Activated CD4-positive, alpha-beta memory T cell treated with anti-CD3 and anti-CD28 coated beads for 36 hours (primary cell): ENCODE measurements at regions not wholly inside any gene's neighbourhood (a gene's known extent, or its start where the extent isn't known, plus 50 kb on each side); places are given as distances from the start of the nearest gene placed in this dataset.
"Not testable (repeated sequence)": the region's sequence is repeated elsewhere in the genome, so short reads cannot be mapped to it uniquely, and the experiment has no call there.

Experiments
- CTCF ChIA-PET: fragments of 350-600 bp; sonication (Branson Sonifier 250); formaldehyde crosslinking; loops from one replicate; lab custom pipeline; 2021; ENCODE audit warnings: antibody characterized with exemption, inconsistent platforms; lab: Charles Lee
- POLR2A ChIA-PET: fragments of 350-600 bp; sonication (Branson Sonifier 250); formaldehyde crosslinking; loops from one replicate; lab custom pipeline; 2021; ENCODE audit warnings: antibody characterized with exemption; lab: Charles Lee
- DNase-seq: peaks from one replicate; pipeline ENCODE4 v3.0.0-alpha.2; 2020
- H3K27ac Mint-ChIP-seq: one replicate; pipeline ENCODE4 v1.8.0; 2021; ENCODE audit warnings: mixed read lengths
- H3K27me3 Mint-ChIP-seq: one replicate; pipeline ENCODE4 v1.8.0; 2021; ENCODE audit warnings: mixed read lengths
- H3K36me3 Mint-ChIP-seq: one replicate; pipeline ENCODE4 v1.8.0; 2021; ENCODE audit warnings: mixed read lengths
- H3K4me1 Mint-ChIP-seq: one replicate; pipeline ENCODE4 v1.8.0; 2021; ENCODE audit warnings: low read depth, mixed read lengths
- H3K4me3 Mint-ChIP-seq: one replicate; pipeline ENCODE4 v1.8.0; 2021; ENCODE audit warnings: mild to moderate bottlenecking, mixed read lengths
- H3K9me3 Mint-ChIP-seq: one replicate; pipeline ENCODE4 v1.8.0; 2021; ENCODE audit warnings: mixed read lengths
- intact Hi-C: fragments of 100-400 bp; cut with micrococcal nuclease; formaldehyde crosslinking; loops from one replicate; pipeline ENCODE4 v1.15.1; 2023

DNA sequence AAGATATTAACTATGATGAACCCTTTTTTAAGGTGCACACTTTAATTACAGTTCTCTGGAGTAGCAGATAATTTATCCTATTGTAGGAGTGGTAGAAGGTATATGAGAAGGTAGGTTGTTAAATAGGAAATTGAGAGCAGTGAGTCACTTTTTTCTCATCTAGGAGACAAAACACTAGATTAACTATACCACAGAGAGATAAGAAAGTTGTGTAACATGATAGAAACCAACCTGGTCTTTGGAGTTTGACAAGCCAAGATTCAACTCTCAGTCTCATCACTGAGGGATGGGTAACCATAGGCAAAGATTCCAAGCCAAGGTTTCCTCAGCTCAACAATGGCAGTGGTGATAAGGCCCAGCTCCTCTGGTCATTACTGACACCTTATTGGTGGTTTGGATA, 104.0 kb downstream of the MAD2L1 start:
- CTCF ChIA-PET = no interaction called here
- Mint-ChIP-seq H3K36me3 (no peaks in the 10 kb centered on the region), H3K27me3 (peaks cover 6% of the 10 kb centered on the region), H3K9me3 (no peaks in the 10 kb centered on the region), H3K4me3 (no peak overlapping the region), H3K4me1 (no peaks in the 10 kb centered on the region), H3K27ac (no peak overlapping the region)
- no peak for DNase-seq
- POLR2A ChIA-PET = no interaction called here
- intact Hi-C loops = no loop called here

DNA sequence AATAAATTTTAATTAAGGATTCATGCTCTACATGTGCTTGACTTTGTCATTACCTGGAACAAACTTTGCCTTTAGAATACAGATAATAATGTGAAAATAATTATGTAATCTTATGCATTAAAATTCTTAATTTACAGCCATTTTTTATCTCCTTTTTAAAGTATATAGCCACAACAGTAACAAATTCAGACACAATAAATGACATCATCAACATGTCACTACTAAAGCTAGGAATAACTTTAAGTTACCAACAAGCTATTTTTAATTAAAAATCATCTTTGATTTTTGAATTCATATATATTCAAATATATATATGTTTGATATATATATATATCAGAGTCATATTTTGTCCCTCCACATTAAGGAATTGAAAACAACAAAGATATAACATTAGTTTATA, 107.7 kb downstream of the MAD2L1 start:
- H3K4me3 Mint-ChIP-seq = no peak overlapping the region
- intact Hi-C loops = no loop called here
- H3K9me3 Mint-ChIP-seq = peaks cover 8% of the 10 kb centered on the region
- H3K27ac Mint-ChIP-seq = no peak overlapping the region
- peaks cover 4% of the 10 kb centered on the region for H3K27me3 Mint-ChIP-seq
- no peaks in the 10 kb centered on the region for H3K4me1 Mint-ChIP-seq
- ChIA-PET POLR2A (no interaction called here), CTCF (no interaction called here)
- no peaks in the 10 kb centered on the region for H3K36me3 Mint-ChIP-seq
- DNase-seq = no peak

DNA sequence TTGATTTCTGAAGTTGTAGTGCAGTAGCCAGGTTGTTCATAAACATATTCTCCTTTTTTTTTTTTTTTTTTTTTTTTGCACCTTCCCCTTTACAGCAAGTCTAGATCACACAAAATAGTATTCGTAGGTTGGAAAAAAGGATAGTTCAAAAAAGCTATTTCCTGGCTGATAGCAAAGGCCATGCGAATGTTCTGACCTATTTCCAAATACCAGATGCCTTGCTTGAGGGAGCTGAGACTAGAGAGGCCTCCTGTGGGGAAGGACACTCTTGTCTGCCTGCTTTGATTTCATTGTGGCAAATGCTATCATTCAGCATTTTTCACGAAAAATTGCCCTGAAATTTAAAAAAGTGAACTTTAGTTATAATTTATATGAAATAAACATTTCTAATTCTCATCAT, 111.4 kb downstream of the MAD2L1 start:
- DNase-seq = no peak

DNA sequence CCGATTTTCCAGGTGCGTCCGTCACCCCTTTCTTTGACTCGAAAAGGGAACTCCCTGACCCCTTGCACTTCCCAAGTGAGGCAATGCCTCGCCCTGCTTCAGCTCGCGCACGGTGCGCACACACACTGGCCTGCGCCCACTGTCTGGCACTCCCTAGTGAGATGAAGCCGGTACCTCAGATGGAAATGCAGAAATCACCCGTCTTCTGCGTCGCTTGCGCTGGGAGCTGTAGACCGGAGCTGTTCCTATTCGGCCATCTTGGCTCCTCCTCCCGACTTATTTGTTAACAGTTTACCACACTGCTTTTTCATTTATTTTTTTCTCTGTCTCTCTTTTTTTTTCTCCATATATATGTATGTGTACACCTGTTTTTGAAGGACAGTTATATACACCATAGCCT, 112.2 kb downstream of the MAD2L1 start:
- H3K9me3 Mint-ChIP-seq, H3K36me3 Mint-ChIP-seq, H3K4me1 Mint-ChIP-seq, H3K4me3 Mint-ChIP-seq, H3K27me3 Mint-ChIP-seq, H3K27ac Mint-ChIP-seq, POLR2A ChIA-PET, intact Hi-C loops, DNase-seq, CTCF ChIA-PET: not testable (repeated sequence)

More for the DNA sequence above, 111.4 kb downstream of the MAD2L1 start:
- H3K27ac Mint-ChIP-seq = no peak overlapping the region
- peaks cover 8% of the 10 kb centered on the region for H3K9me3 Mint-ChIP-seq
- H3K36me3 Mint-ChIP-seq = no peaks in the 10 kb centered on the region
- ChIA-PET POLR2A (no interaction called here), CTCF (no interaction called here)
- H3K4me1 Mint-ChIP-seq = no peaks in the 10 kb centered on the region
- intact Hi-C loops = no loop called here
- peaks cover 4% of the 10 kb centered on the region for H3K27me3 Mint-ChIP-seq
- H3K4me3 Mint-ChIP-seq = no peak overlapping the region

DNA sequence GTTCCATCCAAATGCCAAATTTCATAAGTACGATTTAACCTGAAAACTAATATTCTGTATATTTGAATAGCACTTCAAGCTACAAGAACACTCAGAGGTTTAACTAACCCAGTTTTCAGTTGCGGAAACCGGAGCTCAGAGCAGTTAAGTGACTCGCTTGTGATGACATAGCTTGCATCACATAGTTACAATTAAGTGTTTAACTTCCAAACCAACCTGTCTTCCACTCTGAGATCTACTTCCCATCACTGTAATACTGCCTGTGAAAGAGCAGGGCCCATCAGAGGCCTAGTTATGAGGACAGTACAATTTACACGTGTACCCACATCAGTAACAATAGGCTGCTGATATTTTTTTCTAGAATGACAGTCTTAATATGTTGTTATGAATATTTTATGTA, 120.3 kb downstream of the MAD2L1 start:
- no peak for DNase-seq
- no peak overlapping the region for H3K4me3 Mint-ChIP-seq
- ChIA-PET CTCF (no interaction called here), POLR2A (no interaction called here)
- no peak overlapping the region for H3K27ac Mint-ChIP-seq
- intact Hi-C loops = no loop called here
- H3K9me3 Mint-ChIP-seq = no peaks in the 10 kb centered on the region
- H3K4me1 Mint-ChIP-seq = no peaks in the 10 kb centered on the region
- no peaks in the 10 kb centered on the region for H3K27me3 Mint-ChIP-seq
- H3K36me3 Mint-ChIP-seq = no peaks in the 10 kb centered on the region

DNA sequence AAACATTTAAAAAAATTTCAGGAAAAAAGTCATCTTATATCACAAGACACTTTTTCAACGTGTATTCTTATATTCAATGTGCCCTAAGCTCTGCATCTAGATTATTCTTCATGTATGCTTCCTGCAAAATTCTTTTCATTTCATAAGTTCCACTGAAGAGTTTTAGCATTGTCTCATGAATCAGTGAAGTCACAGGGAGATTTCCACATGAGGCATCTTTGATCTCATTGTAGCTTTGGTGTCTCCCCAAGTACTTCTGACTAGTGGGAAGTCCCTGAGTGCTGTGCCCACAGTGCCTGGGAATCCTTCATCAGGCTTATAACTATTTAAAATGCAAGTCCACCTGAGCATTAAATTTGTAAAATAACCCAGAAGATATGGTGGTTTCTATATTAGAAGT, 123.8 kb downstream of the MAD2L1 start:
- no peak for DNase-seq
- ChIA-PET CTCF (no interaction called here), POLR2A (no interaction called here)
- Mint-ChIP-seq H3K27me3 (no peaks in the 10 kb centered on the region), H3K27ac (no peak overlapping the region), H3K4me3 (no peak overlapping the region), H3K36me3 (no peaks in the 10 kb centered on the region), H3K4me1 (no peaks in the 10 kb centered on the region), H3K9me3 (no peaks in the 10 kb centered on the region)
- intact Hi-C loops = no loop called here

DNA sequence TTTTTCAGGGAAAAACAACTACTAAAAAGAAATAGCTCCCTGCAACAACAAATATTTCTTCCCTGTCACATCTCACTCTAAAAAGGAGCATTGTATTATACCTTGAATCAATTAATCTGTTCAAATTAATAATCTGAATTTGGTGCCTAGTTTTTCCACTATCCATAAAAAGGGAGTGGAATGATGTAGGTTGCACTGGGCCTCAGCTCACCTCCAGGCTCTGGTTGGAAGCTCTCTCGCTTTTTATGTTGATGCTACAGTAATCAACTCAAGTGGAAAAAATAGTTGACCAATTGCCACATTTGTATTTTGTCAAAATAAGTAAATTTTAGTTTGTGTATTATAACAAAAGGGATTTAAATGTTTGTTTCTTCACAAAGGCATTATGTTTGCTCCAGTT, 126.1 kb downstream of the MAD2L1 start:
- ChIA-PET POLR2A (no interaction called here), CTCF (no interaction called here)
- no peaks in the 10 kb centered on the region for H3K9me3 Mint-ChIP-seq
- no peak overlapping the region for H3K27ac Mint-ChIP-seq
- H3K36me3 Mint-ChIP-seq = no peaks in the 10 kb centered on the region
- intact Hi-C loops = no loop called here
- no peak overlapping the region for H3K4me3 Mint-ChIP-seq
- no peaks in the 10 kb centered on the region for H3K27me3 Mint-ChIP-seq
- H3K4me1 Mint-ChIP-seq = no peaks in the 10 kb centered on the region
- DNase-seq = no peak

DNA sequence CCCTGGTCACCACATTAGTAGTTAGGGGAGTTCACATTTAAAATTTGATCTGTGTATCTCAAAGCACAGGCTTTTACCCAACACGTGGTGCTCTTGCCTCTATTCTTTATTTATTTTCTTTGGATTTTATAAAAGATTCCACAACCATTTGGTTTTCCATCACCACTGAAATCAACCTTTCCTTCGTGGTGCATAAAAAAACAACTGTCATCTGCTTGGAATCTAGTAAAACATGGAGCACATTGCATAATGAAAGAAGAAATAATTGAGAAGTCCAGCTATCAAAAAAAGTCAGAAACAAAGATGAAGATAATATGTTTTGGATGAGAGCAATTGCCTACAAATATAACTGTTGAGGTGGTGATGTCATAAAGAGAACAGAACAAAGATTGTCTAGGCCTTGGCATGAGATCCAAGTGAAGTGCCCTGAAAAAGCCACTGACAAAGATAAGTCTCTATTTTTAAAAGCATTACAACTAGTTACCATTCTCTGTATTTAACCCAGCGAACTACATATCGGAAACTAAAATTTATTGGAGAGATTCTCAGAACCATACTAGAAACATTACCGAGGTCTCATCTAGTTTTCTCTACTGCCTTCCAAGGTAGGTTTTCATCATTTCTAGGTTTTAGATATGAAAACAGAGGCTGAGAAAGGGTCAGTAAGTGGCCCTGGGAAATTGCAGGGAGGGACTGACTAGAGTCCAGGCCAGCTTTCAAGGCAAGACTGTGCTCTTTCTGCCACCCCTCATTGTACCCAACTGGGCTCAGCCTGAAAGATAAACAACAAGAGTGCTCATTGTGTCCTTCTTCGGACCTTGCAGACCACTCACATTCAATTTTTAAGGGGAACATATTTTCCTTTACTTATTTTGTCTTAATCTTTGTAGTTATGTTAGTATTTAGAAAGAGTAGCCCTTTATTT, 127.3 kb downstream of the MAD2L1 start:
- ChIA-PET CTCF (no interaction called here), POLR2A (no interaction called here)
- DNase-seq = no peak
- H3K36me3 Mint-ChIP-seq = no peaks in the 10 kb centered on the region
- H3K27ac Mint-ChIP-seq = no peak overlapping the region
- no peaks in the 10 kb centered on the region for H3K4me1 Mint-ChIP-seq
- no peaks in the 10 kb centered on the region for H3K27me3 Mint-ChIP-seq
- no peak overlapping the region for H3K4me3 Mint-ChIP-seq
- intact Hi-C loops = no loop called here
- no peaks in the 10 kb centered on the region for H3K9me3 Mint-ChIP-seq

DNA sequence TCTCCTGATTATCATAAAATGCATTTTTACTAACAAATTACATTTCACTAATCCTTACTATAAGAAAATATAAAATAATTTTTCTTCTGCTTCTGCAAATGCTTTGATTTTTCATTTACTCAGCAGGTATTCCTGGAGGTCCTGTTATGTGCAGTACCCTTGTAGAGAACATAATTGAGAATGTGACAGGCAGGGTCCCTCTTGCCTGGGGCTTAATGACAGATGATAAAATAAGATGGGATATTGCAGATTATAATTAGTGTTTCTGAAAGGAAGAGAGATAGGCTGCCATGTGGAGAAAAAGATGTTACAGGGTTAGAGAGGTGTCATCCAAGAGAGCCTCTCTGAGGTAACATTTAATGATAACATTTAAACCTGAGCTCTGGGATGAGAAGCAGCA, 128.9 kb downstream of the MAD2L1 start:
- Mint-ChIP-seq H3K9me3 (no peaks in the 10 kb centered on the region), H3K4me3 (no peak overlapping the region), H3K4me1 (no peaks in the 10 kb centered on the region), H3K36me3 (no peaks in the 10 kb centered on the region), H3K27ac (no peak overlapping the region), H3K27me3 (no peaks in the 10 kb centered on the region)
- no peak for DNase-seq
- ChIA-PET POLR2A (no interaction called here), CTCF (no interaction called here)
- intact Hi-C loops = no loop called here

DNA sequence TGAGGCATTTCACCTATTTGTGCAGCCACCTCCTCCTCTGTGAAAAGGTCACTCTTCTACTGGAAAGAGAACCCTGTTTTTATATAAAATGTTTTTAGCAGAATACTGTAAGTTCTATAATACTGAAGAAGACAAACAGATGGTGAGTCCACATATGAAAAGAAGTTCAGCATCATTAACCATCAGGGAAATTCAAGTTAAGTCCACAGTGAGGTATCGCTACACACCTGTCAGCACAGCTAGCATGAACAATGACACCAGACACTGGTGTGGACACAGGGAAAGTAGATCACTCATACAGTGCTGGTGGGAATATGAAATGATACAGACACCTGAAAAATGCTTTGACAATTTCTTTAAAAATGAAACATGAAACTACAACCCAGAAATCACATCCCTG, 133.0 kb downstream of the MAD2L1 start:
- Mint-ChIP-seq H3K4me1 (no peaks in the 10 kb centered on the region), H3K36me3 (no peaks in the 10 kb centered on the region), H3K9me3 (no peaks in the 10 kb centered on the region), H3K27ac (no peak overlapping the region), H3K4me3 (no peak overlapping the region), H3K27me3 (no peaks in the 10 kb centered on the region)
- ChIA-PET CTCF (no interaction called here), POLR2A (no interaction called here)
- no peak for DNase-seq
- intact Hi-C loops = no loop called here

DNA sequence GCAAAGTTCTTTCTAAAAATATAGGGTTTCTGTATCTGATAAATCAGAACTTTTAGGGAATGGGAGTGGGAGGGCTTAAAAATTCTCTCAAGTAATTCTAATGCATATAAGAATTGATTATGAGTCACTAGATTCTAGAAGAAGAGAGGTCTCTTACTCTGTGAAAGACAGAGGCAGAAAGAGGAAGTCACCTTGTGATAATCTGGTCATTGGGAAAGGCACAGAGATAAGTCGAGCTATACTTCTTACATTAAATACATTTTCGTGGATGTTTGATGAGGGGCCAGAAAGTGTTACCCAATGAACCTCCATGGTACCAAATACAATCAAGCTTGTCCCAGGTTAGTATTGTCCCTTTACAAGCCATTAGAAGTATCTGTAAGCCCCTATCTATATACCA, 134.4 kb downstream of the MAD2L1 start:
- no peaks in the 10 kb centered on the region for H3K4me1 Mint-ChIP-seq
- CTCF ChIA-PET = no interaction called here
- POLR2A ChIA-PET = no interaction called here

DNA sequence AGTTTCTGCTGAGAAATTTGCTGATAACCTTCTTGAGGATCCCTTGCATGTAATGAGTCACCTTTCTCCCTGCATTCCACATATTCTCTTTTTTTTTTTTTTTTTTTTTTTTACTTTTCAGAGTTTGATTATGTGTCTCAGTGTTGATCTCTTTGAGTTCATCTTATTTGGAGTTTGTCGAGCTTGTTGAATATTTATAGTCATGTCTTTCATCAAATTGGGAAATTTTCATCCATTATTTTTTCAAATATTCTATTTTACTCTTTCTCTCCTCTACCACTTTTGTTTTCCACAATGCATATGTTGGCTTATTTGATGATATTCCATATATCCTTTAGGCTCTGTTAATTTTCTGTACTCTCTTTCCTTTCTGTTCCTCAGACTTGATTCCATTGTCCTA, 136.1 kb downstream of the MAD2L1 start:
- Mint-ChIP-seq H3K36me3 (no peaks in the 10 kb centered on the region), H3K9me3 (no peaks in the 10 kb centered on the region), H3K27ac (no peak overlapping the region), H3K27me3 (no peaks in the 10 kb centered on the region), H3K4me3 (no peak overlapping the region), H3K4me1 (no peaks in the 10 kb centered on the region)
- DNase-seq = no peak
- intact Hi-C loops = no loop called here
- ChIA-PET CTCF (no interaction called here), POLR2A (no interaction called here)

More for the DNA sequence above, 134.4 kb downstream of the MAD2L1 start:
- H3K27ac Mint-ChIP-seq = no peak overlapping the region
- H3K9me3 Mint-ChIP-seq = no peaks in the 10 kb centered on the region
- H3K27me3 Mint-ChIP-seq = no peaks in the 10 kb centered on the region
- H3K36me3 Mint-ChIP-seq = no peaks in the 10 kb centered on the region
- no peak for DNase-seq
- intact Hi-C loops = no loop called here
- H3K4me3 Mint-ChIP-seq = no peak overlapping the region

DNA sequence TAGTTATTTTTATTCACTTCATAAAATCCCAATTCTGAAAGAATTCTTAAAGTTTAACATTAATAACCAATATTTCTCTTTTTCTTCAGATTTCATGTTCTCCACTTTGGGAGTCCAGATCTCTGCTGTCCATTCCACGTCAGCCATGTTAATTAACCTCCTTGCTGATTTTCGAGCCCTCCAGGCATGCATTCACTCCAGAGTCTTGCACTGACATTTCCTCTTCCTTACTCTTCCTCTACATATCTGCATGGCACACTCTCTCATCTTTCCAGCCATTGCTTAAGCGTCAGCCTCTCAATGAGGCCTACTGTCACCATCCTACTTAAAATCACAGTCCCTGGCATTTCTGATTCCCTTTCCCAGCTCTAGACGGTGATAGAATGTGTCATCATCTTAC, 144.8 kb downstream of the MAD2L1 start:
- POLR2A ChIA-PET = no interaction called here
- Mint-ChIP-seq H3K9me3 (no peaks in the 10 kb centered on the region), H3K27me3 (no peaks in the 10 kb centered on the region), H3K36me3 (no peaks in the 10 kb centered on the region), H3K4me1 (no peaks in the 10 kb centered on the region), H3K4me3 (no peak overlapping the region), H3K27ac (no peak overlapping the region)
- CTCF ChIA-PET = no interaction called here
- intact Hi-C loops = no loop called here
- DNase-seq = no peak
